ENCODE measurements at regions not wholly inside any gene's neighbourhood (a gene's known extent, or its start where the extent isn't known, plus 50 kb on each side); places are given as distances from the start of the nearest gene placed in this dataset.

DNA sequence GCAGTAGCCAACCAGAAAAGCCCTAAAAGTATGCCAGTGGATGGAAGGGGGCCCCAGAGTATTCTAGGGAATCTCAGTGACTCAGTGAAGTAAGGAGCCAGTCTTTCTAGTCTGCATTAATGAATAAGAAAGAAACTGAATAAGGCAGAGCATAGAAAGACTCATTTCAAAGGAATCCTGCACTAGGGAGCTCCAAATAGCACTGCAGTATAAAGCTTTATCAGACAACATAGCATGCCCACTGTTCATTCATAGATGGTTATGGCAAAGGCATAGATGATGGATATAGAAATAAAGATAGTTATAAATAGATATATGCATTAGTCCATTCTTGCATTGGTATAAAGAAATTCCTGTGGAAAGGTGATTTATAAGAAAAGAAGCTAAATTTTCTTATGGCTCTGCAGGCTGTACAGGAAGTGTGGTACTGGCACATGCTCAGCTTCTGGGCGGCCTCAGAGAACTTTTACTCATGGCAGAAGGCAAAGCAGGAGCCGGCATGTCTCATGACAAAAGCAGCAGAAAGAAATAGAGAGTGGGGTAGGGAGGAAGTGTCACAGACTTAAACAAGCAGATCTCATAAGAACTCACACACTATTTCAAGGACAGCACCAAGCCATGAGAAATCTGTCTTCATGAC, 498.5 kb downstream of the CDY2B start:
- no peak overlapping the region for H3K4me3 ChIP-seq (ENCODE audit: low read depth, low read length)
- DNase-seq (ENCODE audit: low read depth): no peak
- TF ChIP-seq, protein P1, sequence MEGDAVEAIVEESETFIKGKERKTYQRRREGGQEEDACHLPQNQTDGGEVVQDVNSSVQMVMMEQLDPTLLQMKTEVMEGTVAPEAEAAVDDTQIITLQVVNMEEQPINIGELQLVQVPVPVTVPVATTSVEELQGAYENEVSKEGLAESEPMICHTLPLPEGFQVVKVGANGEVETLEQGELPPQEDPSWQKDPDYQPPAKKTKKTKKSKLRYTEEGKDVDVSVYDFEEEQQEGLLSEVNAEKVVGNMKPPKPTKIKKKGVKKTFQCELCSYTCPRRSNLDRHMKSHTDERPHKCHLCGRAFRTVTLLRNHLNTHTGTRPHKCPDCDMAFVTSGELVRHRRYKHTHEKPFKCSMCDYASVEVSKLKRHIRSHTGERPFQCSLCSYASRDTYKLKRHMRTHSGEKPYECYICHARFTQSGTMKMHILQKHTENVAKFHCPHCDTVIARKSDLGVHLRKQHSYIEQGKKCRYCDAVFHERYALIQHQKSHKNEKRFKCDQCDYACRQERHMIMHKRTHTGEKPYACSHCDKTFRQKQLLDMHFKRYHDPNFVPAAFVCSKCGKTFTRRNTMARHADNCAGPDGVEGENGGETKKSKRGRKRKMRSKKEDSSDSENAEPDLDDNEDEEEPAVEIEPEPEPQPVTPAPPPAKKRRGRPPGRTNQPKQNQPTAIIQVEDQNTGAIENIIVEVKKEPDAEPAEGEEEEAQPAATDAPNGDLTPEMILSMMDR (IDR thresholded peaks at IDR 0.05; ENCODE audit: control insufficient read depth, extremely low read depth, insufficient read depth): no peak

DNA sequence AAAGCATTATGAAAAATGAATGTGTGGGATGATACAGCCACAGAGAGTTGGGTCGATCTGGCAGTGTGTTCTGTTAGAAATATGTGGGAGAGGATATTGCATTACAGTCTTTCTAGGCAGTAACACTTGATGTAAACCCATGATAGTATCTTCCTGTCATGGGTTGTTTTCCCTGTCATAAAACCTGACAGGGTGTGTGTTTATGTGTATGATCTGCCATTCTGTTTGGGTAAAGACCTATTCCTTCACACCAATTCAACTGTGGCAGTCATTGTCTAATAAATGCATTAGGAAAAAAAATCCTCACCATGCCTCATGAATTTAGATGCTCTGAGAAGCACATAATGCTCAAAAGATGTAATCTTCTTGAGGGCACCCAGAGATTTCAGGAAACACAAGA, 501.7 kb downstream of the CDY2B start:
- DNase-seq (ENCODE audit: low read depth): no peak
- no peak overlapping the region for H3K4me3 ChIP-seq (ENCODE audit: low read depth, low read length)
- TF ChIP-seq, protein P1 (IDR thresholded peaks at IDR 0.05; ENCODE audit: control insufficient read depth, extremely low read depth, insufficient read depth): no peak

DNA sequence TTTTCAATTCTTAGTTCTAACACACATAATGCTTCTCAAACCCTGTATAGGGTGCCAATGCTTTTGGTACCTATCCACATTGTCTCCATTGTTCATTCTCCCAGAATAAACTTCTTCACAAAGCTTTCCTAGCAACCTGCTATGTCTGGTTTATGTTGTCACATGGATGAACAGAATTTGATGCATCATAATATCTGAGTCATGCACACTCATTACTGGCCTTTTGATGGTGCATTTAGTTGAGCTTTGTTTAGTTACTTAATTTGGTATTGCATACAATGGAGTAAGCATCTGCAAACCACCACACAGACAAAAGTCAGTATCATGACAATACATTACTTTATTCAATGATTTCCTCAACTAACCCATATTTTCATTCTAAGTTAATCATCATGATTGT, 511.6 kb downstream of the CDY2B start:
- no peak for DNase-seq (ENCODE audit: low read depth)
- TF ChIP-seq, protein P1 (IDR thresholded peaks at IDR 0.05; ENCODE audit: control insufficient read depth, extremely low read depth, insufficient read depth): no peak
- H3K4me3 ChIP-seq (ENCODE audit: low read depth, low read length): no peak overlapping the region

DNA sequence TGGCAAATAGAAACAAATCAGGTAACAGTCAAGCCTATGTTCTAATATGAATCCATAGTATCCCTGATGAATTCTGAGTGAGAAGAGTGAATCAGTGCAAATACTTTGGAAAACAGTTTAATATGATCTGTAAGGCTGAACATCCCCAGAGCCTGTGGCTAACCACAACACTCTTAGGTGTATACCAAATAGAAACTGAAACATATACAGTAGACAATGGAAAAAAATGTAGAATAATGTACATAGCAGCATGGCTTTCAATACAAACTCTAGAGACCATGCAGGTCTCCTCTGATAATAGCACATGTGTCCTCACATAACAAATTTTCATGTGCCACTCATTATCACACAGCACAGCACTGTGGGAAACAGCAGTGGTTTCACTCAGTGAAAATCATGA, 513.6 kb downstream of the CDY2B start:
- DNase-seq (ENCODE audit: low read depth): no peak
- TF ChIP-seq, protein P1 (IDR thresholded peaks at IDR 0.05; ENCODE audit: control insufficient read depth, extremely low read depth, insufficient read depth): no peak
- H3K4me3 ChIP-seq (ENCODE audit: low read depth, low read length): no peak overlapping the region

DNA sequence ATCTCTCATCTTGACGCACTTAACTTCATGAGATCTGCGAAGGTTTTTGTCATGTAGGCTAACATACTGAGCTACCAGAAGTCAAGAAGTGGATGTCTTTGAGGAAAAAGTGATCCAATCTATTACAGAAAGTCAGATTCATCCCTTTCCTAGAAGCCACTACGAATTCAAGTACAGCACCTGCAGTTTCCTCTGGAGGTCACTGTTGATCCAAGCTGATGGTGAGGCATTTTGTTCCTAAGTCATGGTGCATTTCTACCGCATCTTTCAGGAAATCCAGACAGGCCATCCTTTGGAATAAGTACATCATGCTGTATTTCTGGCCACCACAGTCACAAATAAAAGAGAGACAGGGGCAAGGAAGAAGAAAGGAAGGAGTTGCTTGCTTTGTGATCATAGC, 541.0 kb downstream of the CDY2B start:
- DNase-seq (ENCODE audit: low read depth): peak; percentile 10
- H3K4me3 ChIP-seq (ENCODE audit: low read depth, low read length): no peak overlapping the region
- TF ChIP-seq, protein P1 (IDR thresholded peaks at IDR 0.05; ENCODE audit: control insufficient read depth, extremely low read depth, insufficient read depth): peak; percentile 62

DNA sequence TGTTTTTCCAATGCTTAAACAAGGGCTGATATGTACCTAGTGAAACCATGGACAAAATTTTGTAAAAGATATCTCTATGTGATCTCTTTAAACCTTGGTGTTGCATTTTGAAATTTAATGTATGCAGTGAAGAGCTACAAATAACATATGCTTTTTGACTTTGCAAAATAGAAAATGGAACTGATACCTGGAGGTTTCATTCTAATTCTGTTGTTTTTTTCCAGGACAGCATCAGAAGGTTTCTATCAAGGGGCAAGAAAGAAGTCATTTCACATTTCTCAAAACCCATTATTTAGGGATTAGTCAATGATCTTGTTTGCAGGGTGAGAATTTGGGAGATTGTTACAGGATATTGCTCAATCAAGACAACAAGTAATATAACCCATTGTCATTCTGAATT, 549.3 kb downstream of the CDY2B start:
- TF ChIP-seq, protein P1 (IDR thresholded peaks at IDR 0.05; ENCODE audit: control insufficient read depth, extremely low read depth, insufficient read depth): no peak
- H3K4me3 ChIP-seq (ENCODE audit: low read depth, low read length): no peak overlapping the region
- DNase-seq (ENCODE audit: low read depth): no peak

DNA sequence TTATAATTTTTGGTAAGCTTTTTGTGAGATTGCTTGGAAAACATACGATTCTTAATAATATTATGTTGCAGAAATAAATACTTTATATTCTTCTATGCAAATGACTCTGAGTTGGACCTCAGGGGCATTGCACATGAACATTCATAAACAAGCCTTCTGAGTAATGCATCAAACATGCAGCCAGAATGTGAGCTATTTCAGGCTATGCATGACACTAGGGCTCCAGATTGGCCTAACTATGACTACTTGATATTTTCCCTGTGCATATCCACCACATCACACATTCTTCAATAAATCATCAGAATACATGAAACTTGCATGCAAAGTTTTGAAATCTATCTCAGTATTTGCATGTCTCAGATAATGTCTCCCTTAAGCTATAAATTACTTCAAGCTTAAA, 560.1 kb downstream of the CDY2B start:
- no peak overlapping the region for H3K4me3 ChIP-seq (ENCODE audit: low read depth, low read length)
- TF ChIP-seq, protein P1 (IDR thresholded peaks at IDR 0.05; ENCODE audit: control insufficient read depth, extremely low read depth, insufficient read depth): no peak
- DNase-seq (ENCODE audit: low read depth): no peak
